VCaP (cell line): ENCODE measurements at regions not wholly inside any gene's neighbourhood (a gene's known extent, or its start where the extent isn't known, plus 50 kb on each side); places are given as distances from the start of the nearest gene placed in this dataset.

ENCODE experiments used
- H3K27ac ChIP-seq: fragments of 450-650 bp; 2 replicates; pipeline ENCODE4 v1.5.1; 2017
- TF ChIP-seq, protein P1 (sequence below): fragments of 450-650 bp; conservative IDR thresholded peaks from 2 replicates; pipeline ENCODE4 v1.5.1; 2017; ENCODE audit warnings: mild to moderate bottlenecking, moderate library complexity

DNA sequence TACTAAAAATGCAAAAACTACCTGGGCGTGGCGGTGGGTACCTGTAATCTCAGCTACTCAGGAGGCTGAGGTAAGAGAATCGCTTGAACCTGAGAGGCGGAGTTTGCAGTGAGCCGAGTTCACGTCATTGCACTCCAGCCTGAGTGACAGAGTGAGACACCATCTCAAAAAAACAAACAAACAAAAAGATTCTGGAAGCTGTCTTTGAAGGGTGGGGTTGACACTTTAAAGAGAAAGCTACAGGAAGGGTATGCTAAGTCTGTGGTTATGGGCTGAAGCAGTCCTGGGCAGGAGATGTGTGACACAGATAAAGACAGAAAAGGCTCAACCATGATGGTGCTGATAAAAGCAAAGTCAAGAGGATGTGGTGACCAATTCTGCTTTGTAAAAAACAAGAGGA, 328.5 kb upstream of the AMELY start:
- TF ChIP-seq, protein P1, sequence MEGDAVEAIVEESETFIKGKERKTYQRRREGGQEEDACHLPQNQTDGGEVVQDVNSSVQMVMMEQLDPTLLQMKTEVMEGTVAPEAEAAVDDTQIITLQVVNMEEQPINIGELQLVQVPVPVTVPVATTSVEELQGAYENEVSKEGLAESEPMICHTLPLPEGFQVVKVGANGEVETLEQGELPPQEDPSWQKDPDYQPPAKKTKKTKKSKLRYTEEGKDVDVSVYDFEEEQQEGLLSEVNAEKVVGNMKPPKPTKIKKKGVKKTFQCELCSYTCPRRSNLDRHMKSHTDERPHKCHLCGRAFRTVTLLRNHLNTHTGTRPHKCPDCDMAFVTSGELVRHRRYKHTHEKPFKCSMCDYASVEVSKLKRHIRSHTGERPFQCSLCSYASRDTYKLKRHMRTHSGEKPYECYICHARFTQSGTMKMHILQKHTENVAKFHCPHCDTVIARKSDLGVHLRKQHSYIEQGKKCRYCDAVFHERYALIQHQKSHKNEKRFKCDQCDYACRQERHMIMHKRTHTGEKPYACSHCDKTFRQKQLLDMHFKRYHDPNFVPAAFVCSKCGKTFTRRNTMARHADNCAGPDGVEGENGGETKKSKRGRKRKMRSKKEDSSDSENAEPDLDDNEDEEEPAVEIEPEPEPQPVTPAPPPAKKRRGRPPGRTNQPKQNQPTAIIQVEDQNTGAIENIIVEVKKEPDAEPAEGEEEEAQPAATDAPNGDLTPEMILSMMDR, result no peak
- no peak overlapping the region for H3K27ac ChIP-seq

DNA sequence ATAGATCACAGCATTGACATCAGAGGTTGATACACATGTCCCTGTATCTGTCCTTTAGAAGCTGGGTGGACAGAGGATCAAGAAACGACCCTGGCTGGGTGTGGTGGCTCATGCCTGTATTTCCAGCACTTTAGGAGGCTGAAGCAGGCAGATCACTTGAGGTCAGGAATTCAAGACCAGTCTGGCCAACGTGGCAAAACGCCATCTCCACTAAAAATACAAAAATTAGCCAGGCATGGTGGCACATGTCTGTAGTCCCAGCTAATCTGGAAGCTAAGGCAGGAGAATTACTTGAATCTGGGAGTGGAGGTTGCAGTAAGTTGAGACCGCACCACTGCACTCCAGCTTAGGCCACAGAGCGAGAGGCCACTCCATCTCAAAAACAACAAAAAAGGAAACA, 300.4 kb upstream of the AMELY start:
- TF ChIP-seq, protein P1, result no peak
- H3K27ac ChIP-seq, result no peak overlapping the region

DNA sequence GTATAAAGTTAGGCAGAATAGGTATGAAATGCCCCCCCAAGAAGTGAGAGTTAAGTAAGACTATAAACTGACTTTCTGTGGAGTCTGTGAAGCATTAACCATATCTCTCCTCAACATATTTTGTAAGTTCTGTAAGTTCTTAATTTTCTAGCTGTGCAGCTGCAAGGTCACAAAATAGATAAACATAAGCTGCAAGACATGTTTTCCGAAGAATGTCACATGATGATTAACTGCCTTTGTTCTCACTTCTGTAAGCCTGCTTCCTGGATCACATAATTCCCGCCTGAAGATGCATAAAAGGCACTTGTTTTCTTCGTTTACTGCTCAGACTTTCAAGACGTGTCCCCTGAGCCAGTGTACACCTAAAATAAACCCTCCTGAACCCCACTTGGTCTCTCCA, 292.9 kb upstream of the AMELY start:
- peak overlapping the region; percentile 72 for H3K27ac ChIP-seq
- TF ChIP-seq, protein P1, result no peak

DNA sequence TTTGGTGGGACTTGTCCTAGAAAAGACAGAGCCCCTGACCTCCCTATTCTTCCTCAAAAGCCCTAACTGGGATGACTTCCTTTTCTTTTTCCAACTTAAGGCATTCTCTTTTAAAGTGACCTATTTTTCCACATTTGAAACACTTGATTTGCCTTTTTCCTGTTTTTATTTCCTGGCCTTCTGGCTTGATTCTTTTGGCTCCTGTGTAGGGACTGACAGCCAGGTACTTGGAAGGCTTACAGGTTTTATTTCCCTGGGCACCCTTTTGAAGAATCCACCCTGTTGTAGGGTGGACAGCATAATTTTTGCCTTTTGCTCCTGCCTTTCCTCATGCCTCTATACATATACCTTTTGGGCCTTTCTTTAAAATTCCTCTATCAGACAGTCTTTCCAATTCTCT, 271.0 kb upstream of the AMELY start:
- TF ChIP-seq, protein P1, result no peak
- no peak overlapping the region for H3K27ac ChIP-seq

DNA sequence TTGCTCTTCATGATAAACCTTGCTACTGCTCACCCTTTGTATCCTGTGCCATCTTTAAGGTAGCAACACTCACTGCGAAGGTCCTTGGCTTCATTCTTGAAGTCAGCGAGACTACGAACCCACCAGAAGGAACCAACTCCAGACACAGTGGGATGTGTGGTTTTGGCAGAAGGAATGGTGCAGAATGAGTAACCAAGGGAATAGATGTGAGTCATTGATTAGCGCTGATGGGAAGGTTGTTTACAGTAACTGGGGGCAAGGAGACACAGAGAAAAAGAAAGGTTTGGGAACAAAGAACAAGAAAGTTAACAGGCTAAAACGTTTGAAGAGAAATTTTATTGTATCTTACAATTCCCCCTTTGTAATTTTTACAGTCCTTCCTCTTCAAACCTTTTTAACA, 266.1 kb upstream of the AMELY start:
- TF ChIP-seq, protein P1, result no peak
- H3K27ac ChIP-seq, result no peak overlapping the region

DNA sequence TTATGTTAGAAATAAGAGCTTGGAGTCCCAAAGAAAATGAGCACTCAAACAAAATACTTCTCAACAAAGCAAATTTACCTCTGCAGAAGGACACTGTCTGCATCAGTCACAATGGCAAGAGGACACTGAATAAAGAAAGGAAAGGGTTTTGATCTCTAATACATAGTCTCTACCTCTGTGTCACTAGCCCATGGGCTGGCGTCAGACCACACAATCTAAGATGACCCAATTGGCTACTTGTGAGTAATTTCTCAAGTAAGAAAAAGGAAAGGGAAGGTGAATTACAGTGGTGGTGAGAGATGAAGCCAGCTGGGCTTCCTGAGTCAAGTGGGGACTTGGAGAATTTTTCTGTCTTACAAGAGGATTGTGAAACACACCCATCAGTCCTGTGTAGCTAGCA, 257.9 kb upstream of the AMELY start:
- TF ChIP-seq, protein P1, result no peak
- no peak overlapping the region for H3K27ac ChIP-seq

DNA sequence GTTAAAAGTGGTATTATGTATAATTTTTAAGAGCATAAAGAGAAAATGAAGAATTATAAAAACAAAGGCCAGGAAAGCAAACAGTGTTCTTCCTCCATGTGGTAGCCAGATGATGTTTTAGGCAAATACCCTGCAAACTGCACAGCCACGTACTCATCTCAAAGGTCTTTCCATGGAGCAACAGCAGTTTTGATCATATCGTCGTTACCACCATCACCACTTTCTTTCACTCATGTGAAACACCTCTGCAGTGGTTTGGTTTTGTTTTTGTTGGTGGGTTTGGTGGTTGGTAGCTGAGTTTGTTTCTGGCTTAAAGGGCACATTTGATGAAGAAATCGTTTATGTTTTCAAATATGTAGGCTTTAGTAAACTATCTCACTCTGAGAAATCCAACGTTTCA, 229.9 kb upstream of the AMELY start:
- TF ChIP-seq, protein P1, result no peak
- no peak overlapping the region for H3K27ac ChIP-seq
